NCI-H2029 treated with DMSO at 0.1 percent for 48 hours (cell line): ENCODE measurements at regions not wholly inside any gene's neighbourhood (a gene's known extent, or its start where the extent isn't known, plus 50 kb on each side); places are given as distances from the start of the nearest gene placed in this dataset.

Experiments used
- DNase-seq: peaks from one replicate; lab custom pipeline; 2025; lab: John Stamatoyannopoulos, UW

DNA sequence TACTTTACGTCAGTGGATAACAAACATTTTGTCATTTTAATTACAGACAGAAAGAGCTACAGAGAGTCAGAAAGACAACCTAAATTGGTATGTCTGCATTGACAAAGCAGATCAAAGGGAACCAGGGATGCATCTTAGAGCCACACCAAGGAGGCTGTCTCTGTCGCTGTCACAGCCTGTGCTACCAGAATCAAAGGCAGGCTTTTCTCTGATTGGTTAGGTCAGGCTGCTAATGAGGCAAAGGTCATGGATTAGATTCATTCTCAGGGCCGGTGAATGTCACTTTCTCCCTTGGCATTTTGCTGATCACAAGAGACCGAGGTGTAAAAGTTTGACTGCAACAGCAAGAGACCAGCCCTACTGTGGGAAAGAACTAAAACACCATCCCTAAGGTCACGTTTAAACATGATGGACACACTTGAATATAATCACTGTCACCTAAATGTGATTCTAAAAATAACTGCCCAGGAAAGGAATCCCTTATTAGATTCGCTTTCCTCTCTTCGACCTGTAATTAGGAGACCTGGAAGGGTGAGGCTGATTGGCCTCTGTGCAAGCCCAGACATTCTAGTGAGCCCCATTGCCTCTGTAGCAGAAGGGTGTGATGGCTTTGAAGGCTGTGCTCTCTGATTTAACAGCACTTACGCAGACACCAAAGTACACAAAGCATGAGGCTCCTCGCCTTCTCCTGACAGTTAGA, 314.4 kb upstream of the NBEA start:
- DNase-seq = no peak

DNA sequence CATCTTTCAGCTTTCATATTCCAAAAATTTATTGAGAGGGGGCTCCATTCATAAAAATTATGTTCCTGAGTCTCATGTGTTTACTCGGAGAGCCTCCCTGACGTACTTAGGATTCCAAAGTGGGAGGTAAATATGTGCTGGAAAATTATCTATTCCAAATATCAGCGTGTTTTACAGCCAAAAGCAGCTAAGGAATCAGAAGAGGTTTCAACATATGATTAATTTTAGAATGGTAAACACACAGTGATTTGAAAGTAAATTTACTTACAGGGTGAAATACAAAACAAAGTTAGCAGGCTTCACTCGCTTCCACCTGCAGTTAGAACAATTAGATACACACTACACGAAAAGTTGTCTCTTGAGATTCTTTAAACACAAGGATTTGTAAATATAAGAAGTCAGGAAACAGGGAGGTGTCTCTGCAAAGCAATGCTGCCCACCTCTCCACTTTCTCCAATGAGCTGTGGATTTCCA, 313.8 kb upstream of the NBEA start:
- DNase-seq = no peak

DNA sequence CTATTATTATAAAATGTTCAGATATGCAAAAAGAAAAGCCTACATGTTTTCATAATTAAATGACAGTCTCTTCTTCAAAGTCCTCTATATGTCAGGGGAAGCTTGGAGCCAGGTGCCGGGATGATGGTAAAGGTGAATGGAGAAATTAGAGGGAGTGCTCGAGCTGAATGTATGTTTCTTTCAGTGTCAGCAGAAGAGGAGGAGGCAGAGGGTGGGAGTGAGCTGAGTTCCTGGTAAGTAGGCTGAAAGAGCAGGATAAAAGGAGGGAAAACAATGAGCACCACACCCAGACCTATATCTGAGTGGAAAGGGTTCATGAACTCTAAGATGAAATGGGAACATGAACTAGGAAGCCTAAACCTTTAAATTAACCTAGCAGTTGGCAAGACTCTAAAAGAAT, 307.6 kb upstream of the NBEA start:
- DNase-seq = no peak

DNA sequence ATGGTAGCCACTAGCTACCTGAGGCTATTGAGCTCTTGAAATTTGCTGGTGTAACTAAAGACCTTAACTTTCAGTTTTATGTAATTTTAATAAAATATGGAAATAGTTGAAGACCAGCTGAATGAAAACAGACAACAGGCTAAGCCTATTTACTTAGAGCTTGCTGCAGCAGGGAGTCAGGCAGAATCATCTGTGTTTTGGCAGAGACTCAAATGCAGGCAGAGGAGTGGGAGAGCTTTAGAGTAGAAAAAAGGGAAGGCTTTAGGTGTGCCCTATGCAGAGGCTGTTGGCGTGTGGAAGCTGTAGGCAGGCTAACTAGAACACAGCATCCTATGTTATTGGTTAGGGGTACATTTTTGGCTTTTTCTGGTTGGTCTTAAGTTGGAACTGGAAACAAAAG, 304.9 kb upstream of the NBEA start:
- DNase-seq = no peak

DNA sequence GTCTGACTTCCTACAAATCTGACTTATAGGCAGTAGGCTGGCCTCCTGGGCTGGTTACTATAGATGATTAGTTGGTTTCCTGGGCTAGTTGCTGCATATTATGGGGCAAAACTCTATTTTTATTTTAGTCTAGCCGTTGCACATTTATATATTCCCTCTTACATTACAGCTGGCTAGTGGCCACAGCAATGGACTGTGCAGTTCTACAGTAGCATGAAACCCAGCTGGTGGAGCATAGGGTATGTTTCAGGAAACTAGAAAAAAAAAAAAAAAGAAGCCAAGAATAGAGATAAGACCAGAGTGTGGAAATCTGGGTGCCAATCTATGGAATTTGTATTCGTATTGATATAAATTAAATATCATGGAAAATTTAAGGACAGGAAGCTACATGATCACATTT, 304.4 kb upstream of the NBEA start:
- no peak for DNase-seq

DNA sequence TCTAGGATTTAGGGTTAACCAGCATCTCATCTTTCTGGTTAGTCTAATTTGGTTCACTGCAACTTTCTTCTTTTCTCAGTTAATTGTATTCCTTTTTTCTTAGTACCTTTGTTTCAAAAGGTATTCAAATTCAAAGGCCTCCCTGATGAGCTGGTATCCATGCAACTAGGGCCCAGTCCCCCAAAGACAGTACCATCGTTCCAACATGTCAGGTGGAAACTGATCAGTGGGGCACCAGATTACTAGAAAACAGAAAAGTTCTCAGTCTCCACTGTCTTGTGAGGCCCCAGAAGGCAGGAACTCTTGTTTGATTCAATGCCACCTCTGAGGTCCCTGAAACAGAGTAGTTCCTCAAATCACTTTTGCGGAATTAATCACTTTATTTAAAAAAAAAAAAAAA, 303.2 kb upstream of the NBEA start:
- no peak for DNase-seq

DNA sequence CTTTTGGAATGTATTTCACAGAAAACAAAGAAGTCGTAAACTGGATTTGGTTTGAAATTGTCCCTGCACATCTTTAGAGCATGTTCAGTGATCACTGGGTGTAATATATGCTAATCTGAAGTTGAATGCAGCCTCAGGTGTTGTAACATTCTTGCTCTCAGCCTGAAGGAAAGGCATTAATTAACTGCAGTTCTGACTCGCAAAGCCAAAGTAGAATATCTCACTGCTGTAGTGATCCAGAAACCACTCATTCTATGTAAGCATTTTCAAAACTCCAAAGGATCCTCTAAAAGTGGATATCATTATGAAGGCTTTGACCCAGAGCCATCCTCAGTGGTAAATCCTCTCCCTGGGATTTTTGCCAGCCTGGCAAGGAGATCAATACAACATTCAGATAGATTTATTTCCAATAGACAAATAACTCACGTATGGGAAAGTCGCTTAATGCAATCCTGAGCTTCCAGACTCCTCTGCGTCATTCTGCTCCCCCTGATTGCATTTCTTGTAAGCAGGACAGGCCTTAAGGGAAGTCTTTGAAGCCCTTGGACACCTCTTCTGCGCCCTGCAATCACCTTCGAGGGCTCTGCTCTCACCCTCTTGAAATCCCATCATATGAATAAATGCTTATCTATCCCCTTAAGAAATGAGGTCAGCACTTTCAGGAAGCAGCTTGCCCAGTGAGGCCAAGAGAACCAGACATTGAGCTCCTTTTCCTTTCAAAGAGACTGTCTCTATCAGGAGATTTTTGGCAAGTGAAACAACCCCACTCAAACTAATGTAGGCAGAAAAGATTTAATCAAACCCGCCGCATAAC, 301.7 kb upstream of the NBEA start:
- DNase-seq = no peak

DNA sequence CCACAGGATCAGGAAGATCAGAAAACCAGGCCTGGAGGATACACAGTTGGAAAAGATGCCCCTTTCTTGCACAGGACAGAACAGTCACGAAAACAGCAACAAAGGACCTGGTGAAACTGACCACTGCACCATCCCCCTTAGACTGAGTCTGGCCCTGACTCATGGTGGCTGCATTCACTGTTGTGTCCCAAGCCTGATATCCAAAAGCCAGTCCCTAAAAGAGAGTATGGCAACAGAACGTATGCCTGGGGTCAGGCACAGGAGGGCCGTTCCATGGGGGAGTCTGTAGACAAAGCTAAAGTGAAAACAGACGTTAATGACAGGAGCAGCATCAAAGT, 301.1 kb upstream of the NBEA start:
- DNase-seq = no peak

DNA sequence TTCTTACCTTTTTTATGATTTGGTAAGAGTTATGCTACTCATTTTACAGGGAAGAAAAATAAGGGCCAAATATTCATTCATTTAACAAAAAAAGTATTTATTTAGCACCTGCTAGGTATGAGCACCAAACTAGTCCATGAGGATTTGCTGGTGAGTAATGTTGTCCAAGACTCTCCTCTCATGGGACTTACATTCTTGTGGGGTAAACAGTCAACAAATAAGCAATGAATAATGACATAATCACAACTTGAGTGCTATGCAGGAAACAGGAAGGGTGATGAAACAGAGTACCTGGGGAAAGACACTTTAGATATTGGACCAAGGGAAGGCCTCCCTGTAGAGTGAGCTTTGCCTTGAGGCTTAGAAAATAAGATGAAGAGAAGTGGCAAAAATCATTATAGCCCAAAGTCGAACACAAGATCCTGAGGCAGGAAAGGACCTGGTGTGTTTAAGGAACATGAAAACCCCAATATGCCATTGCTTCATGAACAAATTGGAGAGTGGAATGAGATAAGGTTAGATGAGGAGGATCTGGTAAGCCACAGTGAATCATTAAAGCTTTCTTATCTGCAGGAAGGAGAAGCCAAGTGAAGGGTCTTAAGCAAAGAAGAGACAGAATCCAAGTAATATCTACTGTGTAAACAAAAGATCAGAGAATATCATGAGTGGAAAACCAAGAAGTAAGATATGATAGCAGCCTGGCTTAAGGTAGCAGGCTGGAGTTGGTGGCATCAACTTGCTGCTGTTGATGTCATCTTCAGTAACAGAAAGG, 294.5 kb upstream of the NBEA start:
- DNase-seq = no peak

DNA sequence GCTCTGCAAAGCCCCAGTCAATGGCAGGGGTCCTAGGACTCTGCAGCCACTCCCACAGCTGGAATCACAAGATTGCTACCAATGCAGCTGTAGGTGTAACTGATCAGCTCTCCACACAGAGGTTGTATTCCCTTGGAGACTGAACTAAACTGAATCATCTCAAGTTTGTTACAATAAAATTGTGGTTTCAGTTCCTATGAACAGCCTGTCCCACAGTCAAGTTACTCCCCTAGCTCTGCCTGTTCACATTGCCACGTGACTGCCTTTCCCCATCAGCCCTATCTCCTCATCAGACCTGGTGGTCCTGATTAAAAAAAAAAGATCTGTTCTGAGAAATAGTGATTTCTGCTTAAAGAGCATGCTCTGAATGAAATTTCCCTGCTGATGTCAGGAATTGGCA, 287.9 kb upstream of the NBEA start:
- no peak for DNase-seq

DNA sequence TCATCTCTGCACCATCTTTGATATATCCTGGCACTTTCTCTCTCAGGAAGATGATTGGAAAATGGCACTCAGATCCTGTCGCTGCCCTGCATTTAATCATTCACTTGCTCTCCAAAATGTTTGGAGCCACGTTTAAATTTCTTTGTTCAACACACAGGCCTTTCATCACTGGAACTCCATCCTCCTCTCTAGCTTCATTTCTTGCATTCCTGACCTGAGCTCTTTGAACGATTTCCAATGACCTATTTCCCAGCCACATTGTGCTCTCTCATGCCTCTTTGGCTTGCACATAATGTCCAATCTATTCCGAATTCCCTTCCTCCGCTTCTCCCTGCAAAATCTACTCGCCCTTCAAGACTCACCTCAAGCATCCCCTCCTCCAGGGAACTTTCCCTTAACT, 287.4 kb upstream of the NBEA start:
- no peak for DNase-seq

DNA sequence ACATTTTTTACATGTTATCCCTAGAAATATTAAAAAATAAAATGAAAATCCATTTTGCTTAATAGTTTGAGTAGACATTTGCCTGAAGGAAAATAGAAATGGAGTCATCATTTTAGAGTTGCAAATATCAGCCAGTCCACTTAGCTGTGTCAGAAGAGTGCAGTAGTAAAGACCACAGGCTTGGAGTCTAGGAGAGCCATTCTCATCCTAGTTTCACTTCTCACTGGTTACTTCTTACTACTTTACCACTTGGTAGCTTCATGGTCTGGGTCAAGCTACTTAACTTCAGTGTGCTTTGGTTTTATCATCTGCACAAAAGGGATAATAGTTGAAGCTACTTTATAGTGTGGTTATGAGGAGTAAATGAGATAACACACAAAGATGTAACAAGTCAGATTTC, 286.5 kb upstream of the NBEA start:
- DNase-seq = no peak

DNA sequence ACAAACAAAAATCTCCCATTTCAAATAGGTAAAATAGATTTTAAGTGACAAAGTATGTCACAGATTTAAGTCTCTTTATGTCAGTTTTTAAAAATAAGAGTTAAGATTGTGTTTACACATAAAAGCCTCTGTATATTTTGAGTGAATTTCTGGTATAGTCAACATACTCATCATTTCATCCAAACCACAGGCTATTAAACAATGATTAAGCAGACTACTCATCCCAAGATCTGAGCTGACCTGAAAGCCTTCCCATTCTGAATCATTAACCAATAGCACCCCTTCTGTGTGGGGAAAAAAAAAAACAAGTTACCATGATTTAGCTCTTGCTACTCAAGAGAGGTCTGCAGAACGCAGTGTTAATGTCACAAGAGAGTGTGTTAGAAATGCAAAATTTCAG, 284.4 kb upstream of the NBEA start:
- no peak for DNase-seq

DNA sequence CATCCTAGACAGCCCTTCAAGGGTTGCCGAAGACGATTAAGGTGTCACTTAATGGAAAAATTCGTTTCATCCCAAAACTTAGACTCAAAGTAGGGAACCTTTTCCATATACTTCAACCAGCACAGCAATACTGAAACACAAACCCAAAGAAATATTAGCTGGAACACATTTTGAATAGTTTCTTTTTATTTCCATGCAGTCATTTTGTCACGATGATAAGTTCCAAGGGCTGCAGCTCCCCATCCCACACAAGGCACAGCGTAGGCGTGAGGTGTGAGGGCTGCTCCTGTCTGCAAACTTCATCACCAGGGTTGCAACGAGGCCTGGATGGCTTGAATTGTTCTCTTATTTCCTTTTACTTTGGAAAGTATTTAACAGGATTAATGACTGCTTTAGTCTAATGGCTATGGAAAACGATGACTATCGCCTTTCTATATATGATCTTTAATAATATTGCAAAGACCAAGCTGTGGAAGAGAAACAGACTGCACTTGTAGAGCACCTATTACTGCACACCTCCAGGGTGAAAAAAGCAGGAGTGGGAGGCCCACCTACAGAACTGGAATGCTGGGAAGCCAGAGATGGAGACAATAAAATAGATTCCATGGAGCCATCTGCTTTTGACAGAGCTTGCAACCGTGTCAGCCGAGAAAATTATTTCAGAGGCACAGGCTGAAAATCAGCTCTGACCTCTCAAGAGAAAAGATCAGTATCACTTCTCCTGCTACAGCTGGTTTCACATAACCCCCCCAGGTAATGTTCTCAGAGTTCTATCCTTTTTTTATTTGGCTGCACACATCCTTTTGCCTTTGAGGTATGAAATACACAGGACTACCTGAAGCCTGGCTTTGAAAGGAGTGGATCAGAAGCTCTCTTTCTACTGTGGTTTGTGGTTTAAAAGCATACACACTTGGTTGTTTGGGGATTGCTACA, 274.5 kb upstream of the NBEA start:
- DNase-seq = no peak

DNA sequence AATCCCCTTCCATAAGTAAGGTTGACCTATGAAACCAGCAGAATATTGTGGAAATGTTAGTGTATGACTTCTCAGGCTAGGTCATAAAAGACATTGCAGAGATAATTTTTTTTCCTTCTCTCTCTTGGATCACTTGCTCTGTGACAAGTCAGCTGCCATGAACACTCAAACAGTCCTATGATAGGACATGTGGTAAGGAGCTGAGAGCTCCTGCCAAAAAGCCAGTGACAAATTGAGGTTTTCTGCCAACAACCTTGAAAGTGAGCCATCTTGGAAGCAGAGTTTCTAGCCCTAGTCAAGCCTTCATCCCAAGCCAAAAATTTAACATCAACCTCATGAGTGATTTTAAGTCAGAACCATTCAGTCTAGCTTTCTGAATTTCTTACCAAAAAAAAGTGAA, 270.9 kb upstream of the NBEA start:
- no peak for DNase-seq

DNA sequence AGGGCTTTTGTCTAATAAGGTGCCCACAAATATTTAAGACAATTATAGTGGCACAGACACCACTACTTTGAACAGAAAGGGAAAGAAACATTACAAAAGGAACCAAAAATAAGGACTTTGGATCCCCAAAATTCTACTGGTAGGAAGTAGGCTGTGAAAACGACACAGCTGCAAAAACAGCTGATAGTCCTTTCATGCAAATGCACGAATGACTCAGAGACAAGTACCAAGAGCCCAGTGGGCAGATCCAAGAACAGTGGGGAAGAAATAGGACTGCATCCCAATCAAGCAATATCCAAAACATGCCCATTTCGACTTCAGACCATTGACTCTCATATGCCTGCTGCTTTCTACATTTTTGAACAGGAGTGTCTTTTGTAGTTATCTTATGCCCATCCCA, 269.4 kb upstream of the NBEA start:
- no peak for DNase-seq

DNA sequence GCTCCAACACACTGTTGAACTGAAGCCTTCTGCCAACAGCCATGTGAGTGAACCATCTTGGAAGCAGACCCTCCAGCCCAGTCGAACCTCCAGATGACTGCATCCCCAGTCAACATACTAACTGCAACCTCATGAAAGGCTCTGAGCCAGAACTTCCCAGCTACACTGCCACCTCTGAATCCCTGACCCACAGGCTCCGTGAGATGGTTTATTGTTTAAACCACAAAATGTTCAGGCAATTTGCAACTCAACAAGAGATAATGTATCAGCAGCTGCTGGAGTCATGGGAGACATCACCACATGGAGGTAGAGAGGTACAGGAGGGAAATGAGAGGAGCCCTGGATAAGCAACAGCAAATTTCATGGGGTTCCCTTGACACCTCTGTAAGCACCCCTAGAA, 266.4 kb upstream of the NBEA start:
- no peak for DNase-seq

DNA sequence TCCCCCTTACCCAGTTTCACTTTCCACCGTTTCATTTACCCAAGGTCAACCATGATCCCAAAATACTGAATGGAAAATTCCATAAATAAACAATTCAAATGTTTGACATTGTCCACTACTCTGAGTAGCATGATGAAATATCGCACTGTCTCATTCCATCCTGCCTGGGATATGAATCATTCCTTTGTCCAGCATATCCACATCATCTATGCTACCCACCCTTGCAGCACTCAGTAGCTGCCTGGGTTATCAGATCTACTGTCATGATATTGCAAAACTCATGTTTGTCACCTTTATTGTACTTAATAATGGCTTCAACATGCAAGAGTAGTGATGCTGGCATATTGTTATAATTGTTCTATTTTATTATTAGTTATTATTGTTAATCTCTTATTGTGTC, 263.9 kb upstream of the NBEA start:
- no peak for DNase-seq

DNA sequence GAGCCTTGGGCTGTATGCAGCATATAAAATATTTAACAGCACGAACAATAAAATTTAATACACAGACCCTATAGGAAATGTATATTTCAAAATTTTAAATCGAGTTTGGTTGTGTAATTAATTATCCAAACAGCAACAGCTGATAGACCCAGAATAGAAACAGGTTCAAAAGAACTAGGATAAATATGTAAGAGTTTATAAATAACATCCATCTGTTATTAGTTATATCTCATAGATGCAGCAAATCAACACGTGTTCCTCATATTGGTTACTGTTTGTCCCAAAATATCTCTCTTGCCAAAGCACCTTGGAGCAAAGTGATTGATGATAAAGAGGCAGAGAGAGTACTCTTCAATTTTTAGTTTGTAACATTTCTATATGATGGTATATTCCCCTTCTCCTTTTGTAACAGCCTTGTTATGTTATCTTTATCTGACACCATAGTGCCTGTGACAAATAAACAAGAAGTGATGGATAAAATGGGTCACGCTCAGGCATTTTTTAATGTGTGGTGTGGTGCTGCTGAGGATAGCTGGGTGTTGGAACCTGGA, 260.6 kb upstream of the NBEA start:
- no peak for DNase-seq

DNA sequence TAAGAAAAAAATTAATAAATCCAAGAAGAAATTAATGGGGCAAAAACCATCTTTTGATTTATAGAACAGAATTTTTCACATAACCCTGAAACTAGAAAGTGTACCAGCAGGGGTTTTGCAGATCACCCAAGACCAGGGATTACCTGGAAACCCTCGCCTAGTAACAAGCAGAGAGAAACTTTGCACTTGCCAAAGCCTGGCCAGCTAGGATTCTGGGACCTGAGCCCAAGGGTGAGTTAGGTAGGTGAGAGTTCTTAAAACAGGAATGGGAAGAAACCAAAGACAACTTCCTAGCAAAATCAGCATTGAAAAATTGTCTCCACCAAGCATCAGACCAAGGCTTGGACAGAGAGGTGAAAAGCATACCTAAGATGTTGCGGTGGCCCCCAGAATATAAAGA, 247.0 kb upstream of the NBEA start:
- DNase-seq = no peak

DNA sequence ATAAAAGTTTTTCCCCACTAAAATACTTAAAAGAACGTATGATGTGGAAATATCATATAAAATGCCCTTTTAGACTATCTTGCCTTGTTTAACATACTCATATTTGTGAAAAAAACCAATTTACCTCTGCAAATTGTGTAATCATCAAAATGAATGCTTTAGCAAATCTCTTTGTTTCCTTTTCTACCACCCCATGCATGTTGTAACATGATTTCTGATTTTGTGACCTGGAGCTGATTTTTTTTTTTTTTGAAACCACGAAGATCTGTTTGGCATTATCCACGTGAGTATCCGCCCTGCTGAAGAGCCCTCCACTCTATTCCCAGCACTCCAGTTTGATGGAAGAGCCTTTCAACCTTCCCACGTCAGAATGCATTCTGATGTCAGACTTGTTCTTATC, 245.8 kb upstream of the NBEA start:
- no peak for DNase-seq

DNA sequence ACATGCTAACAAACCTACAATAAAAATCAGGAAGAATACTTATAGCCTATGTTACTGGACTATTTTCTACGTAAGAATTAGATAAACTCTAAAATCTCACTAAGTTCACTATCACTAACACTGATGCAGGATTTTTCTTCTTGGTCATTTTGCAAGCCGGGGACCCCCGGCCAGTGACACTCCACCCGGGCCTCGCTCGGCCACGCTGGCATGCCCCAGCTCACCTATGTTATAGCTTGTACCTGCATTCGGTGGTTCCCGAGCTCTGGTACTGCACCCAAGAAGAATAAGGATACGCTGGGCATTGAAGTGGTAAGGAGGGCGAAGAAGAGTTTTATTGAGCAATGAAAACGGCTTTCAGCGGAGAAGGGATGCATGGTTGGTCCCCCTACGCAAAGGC, 245.3 kb upstream of the NBEA start:
- no peak for DNase-seq
